H1 (cell line): ENCODE measurements at regions not wholly inside any gene's neighbourhood (a gene's known extent, or its start where the extent isn't known, plus 50 kb on each side); places are given as distances from the start of the nearest gene placed in this dataset.

ENCODE experiments used
- CTCF ChIA-PET: fragments of 300-600 bp; sonication (Branson Sonifier 250); formaldehyde crosslinking; loops from one replicate; lab custom pipeline; 2021; ENCODE audit not compliant: partially characterized antibody; lab: Charles Lee
- POLR2A ChIA-PET: fragments of 300-600 bp; sonication (Branson Sonifier 250); formaldehyde crosslinking; loops from one replicate; lab custom pipeline; 2021; ENCODE audit warnings: inconsistent platforms; ENCODE audit not compliant: partially characterized antibody; lab: Charles Lee
- DNase-seq, 2 experiments: peaks; one replicate each; pipeline versions ENCODE4 v3.0.0 to v3.0.0-alpha.2; 2010 to 2022; ENCODE audit warnings: low spot score in 2 of 2, low read depth in 1 of 2, mixed read lengths in 1 of 2
- FAIRE-seq: peaks from 2 replicates; lab custom pipeline; 2011; peaks lifted over from hg19 to GRCh38; lab: Jason Lieb, UNC
- H2AFZ ChIP-seq: 2 replicates; pipeline ENCODE4 v1.8.1; 2012; ENCODE audit warnings: low read length, inconsistent platforms
- H2AK5ac ChIP-seq: 2 replicates; pipeline ENCODE4 v1.6.1; 2013; ENCODE audit warnings: low read depth, low read length
- H2BK120ac ChIP-seq: replicated peaks from 2 replicates; pipeline ENCODE3; 2013; ENCODE audit warnings: low read depth, low read length, inconsistent platforms
- H2BK12ac ChIP-seq: 2 replicates; pipeline ENCODE4 v1.6.1; 2013; ENCODE audit warnings: low read depth, low read length
- H2BK15ac ChIP-seq: 2 replicates; pipeline ENCODE4 v1.6.1; 2013; ENCODE audit warnings: low read length
- H2BK20ac ChIP-seq: 2 replicates; pipeline ENCODE4 v1.6.1; 2013; ENCODE audit warnings: low read length
- H2BK5ac ChIP-seq: 2 replicates; pipeline ENCODE4 v1.6.1; 2013; ENCODE audit warnings: low read depth, low read length
- H3K14ac ChIP-seq: 2 replicates; pipeline ENCODE4 v1.6.1; 2013; ENCODE audit warnings: inconsistent platforms; ENCODE audit not compliant: insufficient read length
- H3K18ac ChIP-seq: 2 replicates; pipeline ENCODE4 v1.6.1; 2013; ENCODE audit warnings: low read length; ENCODE audit errors: extremely low read depth
- H3K23ac ChIP-seq: 2 replicates; pipeline ENCODE4 v1.6.1; 2013; ENCODE audit warnings: inconsistent platforms; ENCODE audit not compliant: insufficient read length
- H3K23me2 ChIP-seq: 2 replicates; pipeline ENCODE4 v1.6.1; 2013; ENCODE audit warnings: low read depth, low read length
- H3K27ac ChIP-seq: 2 replicates; pipeline ENCODE4 v1.6.1; 2011; ENCODE audit warnings: low read depth, low read length, inconsistent platforms
- H3K27me3 ChIP-seq, 4 experiments: replicated peaks in 1 of 4; 1 replicate in 1 of 4; 2 replicates in 3 of 4; pipeline versions ENCODE4 v1.6.1 to v1.8.1; 2011 to 2013; ENCODE audit warnings: low read length in 3 of 4, mild to moderate bottlenecking in 3 of 4, inconsistent platforms in 2 of 4, mixed read lengths in 2 of 4, moderate library complexity in 1 of 4; ENCODE audit not compliant: control insufficient read depth in 3 of 4, insufficient read depth in 3 of 4; ENCODE audit errors: extremely low read depth in 1 of 4
- H3K36me3 ChIP-seq, 4 experiments: 2 replicates each; pipeline versions ENCODE4 v1.6.1 to v1.8.1; 2011 to 2013; ENCODE audit warnings: mild to moderate bottlenecking in 4 of 4, low read length in 3 of 4, moderate library complexity in 2 of 4, control low read depth in 1 of 4, inconsistent platforms in 1 of 4; ENCODE audit not compliant: insufficient read depth in 4 of 4, control insufficient read depth in 2 of 4
- H3K4ac ChIP-seq: replicated peaks from 2 replicates; pipeline ENCODE3; 2013; ENCODE audit warnings: low read length, low read depth, mixed read lengths, inconsistent platforms; ENCODE audit not compliant: insufficient read length
- H3K4me1 ChIP-seq, 4 experiments: replicated peaks in 1 of 4; 1 replicate in 1 of 4; 2 replicates in 3 of 4; pipeline versions ENCODE4 v1.6.1 to v1.8.1; 2011 to 2013; ENCODE audit warnings: low read length in 3 of 4, inconsistent platforms in 2 of 4, mixed read lengths in 1 of 4; ENCODE audit not compliant: insufficient read depth in 4 of 4, control insufficient read depth in 3 of 4
- H3K4me2 ChIP-seq, 2 experiments: 2 replicates each; pipeline versions ENCODE4 v1.6.1 to v1.8.1; 2011 to 2013; ENCODE audit warnings: low read depth in 2 of 2, low read length in 2 of 2, control low read depth in 1 of 2, inconsistent platforms in 1 of 2, mild to moderate bottlenecking in 1 of 2; ENCODE audit not compliant: insufficient read depth in 1 of 2
- H3K4me3 ChIP-seq, 4 experiments: fragments of 200-600, 300-600 bp in 1 of 4; sonication (generic), shearing (Covaris generic), sonication (Bioruptor Twin) in 1 of 4; 2 replicates each; pipeline versions ENCODE4 v1.5.1 to v1.8.1; 2011 to 2016; ENCODE audit warnings: low read length in 4 of 4, low read depth in 3 of 4, control low read depth in 2 of 4, inconsistent platforms in 2 of 4, mild to moderate bottlenecking in 2 of 4, mixed read lengths in 1 of 4, moderate library complexity in 1 of 4; ENCODE audit not compliant: insufficient read depth in 2 of 4; ENCODE audit errors: extremely low read depth in 1 of 4
- H3K56ac ChIP-seq: replicated peaks from 2 replicates; pipeline ENCODE3; 2013; ENCODE audit warnings: low read depth, mild to moderate bottlenecking, mixed read lengths, low read length, inconsistent platforms; ENCODE audit not compliant: insufficient read length
- H3K79me1 ChIP-seq: 2 replicates; pipeline ENCODE4 v1.6.1; 2013; ENCODE audit warnings: low read depth, low read length, control low read depth
- H3K79me2 ChIP-seq, 2 experiments: 2 replicates each; pipeline versions ENCODE4 v1.6.1 to v1.8.1; 2012 to 2013; ENCODE audit warnings: low read length in 2 of 2, mild to moderate bottlenecking in 2 of 2, inconsistent platforms in 1 of 2; ENCODE audit not compliant: insufficient read depth in 2 of 2, control insufficient read depth in 1 of 2
- H3K9ac ChIP-seq, 4 experiments: replicated peaks in 1 of 4; 1 replicate in 1 of 4; 2 replicates in 3 of 4; pipeline versions ENCODE4 v1.6.1 to v1.8.1; 2011 to 2013; ENCODE audit warnings: low read depth in 3 of 4, low read length in 3 of 4, control low read depth in 2 of 4, mild to moderate bottlenecking in 2 of 4, moderate library complexity in 2 of 4, inconsistent platforms in 1 of 4; ENCODE audit errors: extremely low read depth in 1 of 4
- H3K9me3 ChIP-seq, 2 experiments: 2 replicates each; pipeline versions ENCODE4 v1.6.1 to v1.8.1; 2012 to 2013; ENCODE audit warnings: mild to moderate bottlenecking in 2 of 2, moderate library complexity in 2 of 2, control low read depth in 1 of 2, inconsistent platforms in 1 of 2, low read depth in 1 of 2, low read length in 1 of 2, mixed read lengths in 1 of 2; ENCODE audit not compliant: insufficient read depth in 2 of 2
- H4K20me1 ChIP-seq, 2 experiments: replicated peaks in 1 of 2; 2 replicates each; pipeline versions ENCODE3 to v1.8.1; 2011 to 2013; ENCODE audit warnings: inconsistent platforms in 2 of 2, low read length in 2 of 2, mild to moderate bottlenecking in 1 of 2; ENCODE audit not compliant: insufficient read depth in 2 of 2, control insufficient read depth in 1 of 2
- H4K5ac ChIP-seq: 2 replicates; pipeline ENCODE4 v1.6.1; 2013; ENCODE audit warnings: low read length, low read depth, mixed read lengths, inconsistent platforms; ENCODE audit not compliant: insufficient read length
- H4K8ac ChIP-seq: 2 replicates; pipeline ENCODE4 v1.8.0; 2013; ENCODE audit warnings: mild to moderate bottlenecking, moderate library complexity, low read length, inconsistent platforms; ENCODE audit not compliant: insufficient read depth; ENCODE audit errors: extremely low read depth
- H4K91ac ChIP-seq: replicated peaks from 2 replicates; pipeline ENCODE3; 2013; ENCODE audit warnings: low read length, mixed read lengths, inconsistent platforms; ENCODE audit not compliant: insufficient read length
- ASH2L ChIP-seq: fragments of 200-600, 300-600 bp; sonication (generic); IDR thresholded peaks from one replicate; pipeline ENCODE4 v1.7.1; 2017; ENCODE audit warnings: low read length
- CBX8 ChIP-seq: fragments of 300-800, 300-1000 bp; sonication (generic); IDR thresholded peaks from 2 replicates; pipeline ENCODE4 v1.7.1; 2016; ENCODE audit warnings: low read depth, low read length, borderline replicate concordance
- CHD2 ChIP-seq: IDR thresholded peaks from 2 replicates; pipeline ENCODE4 v1.6.1; 2012; ENCODE audit warnings: low read length, improper control_type of control experiment
- CREB1 ChIP-seq: IDR thresholded peaks from 2 replicates; pipeline ENCODE4 v1.6.1; 2012; ENCODE audit warnings: inconsistent platforms
- HDAC2 ChIP-seq, 2 experiments: fragments of 300-600 bp in 1 of 2; sonication (generic) in 1 of 2; IDR thresholded peaks; 2 replicates each; pipeline ENCODE4 v1.6.1; 2011 to 2012; ENCODE audit warnings: low read depth in 2 of 2, low read length in 2 of 2, mild to moderate bottlenecking in 2 of 2, moderate library complexity in 2 of 2, borderline replicate concordance in 1 of 2, inconsistent platforms in 1 of 2
- KDM1A ChIP-seq: fragments of 200-600, 300-600 bp; sonication (generic); IDR thresholded peaks from 2 replicates; pipeline ENCODE4 v1.7.1; 2016; ENCODE audit warnings: mild to moderate bottlenecking, low read length, borderline replicate concordance
- KDM4A ChIP-seq: IDR thresholded peaks from one replicate; pipeline ENCODE4 v1.7.1; 2012; ENCODE audit warnings: low read depth, mild to moderate bottlenecking, moderate library complexity, low read length, inconsistent platforms; ENCODE audit not compliant: severe bottlenecking
- KDM5A ChIP-seq: fragments of 200-600 bp; IDR thresholded peaks from 2 replicates; pipeline ENCODE4 v1.7.1; 2012; ENCODE audit warnings: mild to moderate bottlenecking, low read length, inconsistent platforms, mixed read lengths
- MAX ChIP-seq: IDR thresholded peaks from 2 replicates; pipeline ENCODE4 v1.6.1; 2012; ENCODE audit warnings: inconsistent platforms
- POU5F1 ChIP-seq: IDR thresholded peaks from 2 replicates; pipeline ENCODE4 v1.6.1; 2011; ENCODE audit warnings: low read depth, mild to moderate bottlenecking, low read length, moderate library complexity
- RBBP5 ChIP-seq: IDR thresholded peaks from 2 replicates; pipeline ENCODE4 v1.7.1; 2012; ENCODE audit warnings: low read depth, mild to moderate bottlenecking, inconsistent platforms, low read length, moderate library complexity, borderline replicate concordance
- SAP30 ChIP-seq: fragments of 300-600 bp; sonication (generic); IDR thresholded peaks from 2 replicates; pipeline ENCODE4 v1.7.1; 2012; ENCODE audit warnings: low read length, moderate library complexity, mild to moderate bottlenecking, inconsistent platforms; ENCODE audit not compliant: insufficient read depth, insufficient replicate concordance
- TBP ChIP-seq: IDR thresholded peaks from 2 replicates; pipeline ENCODE4 v1.6.1; 2011; ENCODE audit warnings: low read depth, low read length, improper control_type of control experiment
- TEAD4 ChIP-seq: IDR thresholded peaks from 2 replicates; pipeline ENCODE4 v1.6.1; 2012; ENCODE audit warnings: low read depth, low read length, inconsistent platforms, mixed read lengths
- ZNF274 ChIP-seq: IDR thresholded peaks from 2 replicates; pipeline ENCODE4 v1.7.0; 2012; ENCODE audit warnings: low read length, borderline replicate concordance; ENCODE audit errors: extremely low read depth
- WGBS, 2 experiments: shearing (Covaris generic) in 1 of 2; methylation state at CpG; one replicate each; pipeline versions ENCODE4 v1.1.6 to v1.1.7; 2013 to 2015; ENCODE audit warnings: low lambda C conversion rate in 2 of 2, mixed read lengths in 2 of 2, inconsistent platforms in 1 of 2, low coverage in 1 of 2, missing lambda C conversion rate in 1 of 2; ENCODE audit not compliant: insufficient replicate concordance in 2 of 2, insufficient coverage in 1 of 2, insufficient read length in 1 of 2; ENCODE audit errors: extremely low coverage in 1 of 2, missing lambda C conversion rate in 1 of 2; 5-methylcytosine and 5-hydroxymethylcytosine counted together

- H4K91ac ChIP-seq, result no peak overlapping the region
- H3K27ac ChIP-seq, result no peak overlapping the region
- WGBS, 2 experiments, result 98% methylated on average over 2 of the region's 2 CpGs; no CpG with 5 or more reads in 1 of the 2 experiments
- no peak overlapping the region for H3K14ac ChIP-seq
- no peak for DNase-seq
- H3K9me3 ChIP-seq, result no peaks in the 10 kb centered on the region
- H2BK120ac ChIP-seq, result no peak overlapping the region
- H2BK5ac ChIP-seq, result no peak overlapping the region
- no peaks in the 10 kb centered on the region for H3K27me3 ChIP-seq
- H3K4me2 ChIP-seq, result no peak overlapping the region
- ChIA-PET POLR2A (interaction anchor here (1.1 kb wide), 1 partner anchor 40 kb away, joined by 3 read pairs; no protein-coding TSS in a partner anchor), CTCF (no interaction called here)
- no peaks in the 10 kb centered on the region for H3K36me3 ChIP-seq
- H3K4ac ChIP-seq, result no peak overlapping the region
- no peak overlapping the region for H2AK5ac ChIP-seq
- no peaks in the 10 kb centered on the region for H3K79me2 ChIP-seq
- H2AFZ ChIP-seq, result no peak overlapping the region
- no peak overlapping the region for H4K5ac ChIP-seq
- H3K56ac ChIP-seq, result no peak overlapping the region
- H2BK15ac ChIP-seq, result no peak overlapping the region
- no peaks in the 10 kb centered on the region for H4K20me1 ChIP-seq
- no peak overlapping the region for H4K8ac ChIP-seq
- no peak overlapping the region for H2BK20ac ChIP-seq
- H3K4me1 ChIP-seq, result no peaks in the 10 kb centered on the region
- H2BK12ac ChIP-seq, result no peak overlapping the region
- no peak for FAIRE-seq
- H3K23me2 ChIP-seq, result no peaks in the 10 kb centered on the region
- no peak overlapping the region for H3K18ac ChIP-seq
- no peak overlapping the region for H3K9ac ChIP-seq
- no peak overlapping the region for H3K4me3 ChIP-seq
- no peak overlapping the region for H3K23ac ChIP-seq
- H3K79me1 ChIP-seq, result no peaks in the 10 kb centered on the region
- TF ChIP-seq TEAD4, result no peak
- no peak for TF ChIP-seq CREB1
- no peak for TF ChIP-seq CBX8
- no peak for TF ChIP-seq ZNF274
- no peak for TF ChIP-seq KDM1A
- no peak for TF ChIP-seq KDM5A
- TF ChIP-seq TBP, result no peak
- TF ChIP-seq HDAC2 (IDR thresholded peaks at IDR 0.05; ENCODE audit: borderline replicate concordance in 1 of 2, low read depth in 2 of 2, low read length in 2 of 2), result no peak
- no peak for TF ChIP-seq CHD2
- TF ChIP-seq KDM4A, result no peak
- TF ChIP-seq SAP30, result no peak
- TF ChIP-seq POU5F1, result no peak
- TF ChIP-seq RBBP5, result no peak
- no peak for TF ChIP-seq ASH2L
- no peak for TF ChIP-seq MAX
These were observed 55.6 kb downstream of the KIAA0408 start for GRCh38 chr6:127403636-127404035.
